Stimulated activated CD8-positive, alpha-beta memory T cell treated with anti-CD3 and anti-CD28 coated beads, Interleukin-4, amount 100 ng/mL, for 4 hours (primary cell): ENCODE measurements at regions not wholly inside any gene's neighbourhood (a gene's known extent, or its start where the extent isn't known, plus 50 kb on each side); places are given as distances from the start of the nearest gene placed in this dataset.

Experiments used
- DNase-seq, 2 donors: peaks; one replicate each; pipeline ENCODE4 v3.0.0-alpha.2; 2020; ENCODE audit warnings: low read depth in 2 of 2, low spot score in 1 of 2

GRCh38 chr12:111201495-111202236 is 167.2 kb downstream of the PHETA1 start:
- no peak for DNase-seq

GRCh38 chr12:111201036-111201435 is 167.9 kb downstream of the PHETA1 start:
- DNase-seq: no peak

- DNase-seq: no peak
These were observed 171.4 kb downstream of the PHETA1 start for GRCh38 chr12:111197376-111197944.

- no peak for DNase-seq
These were observed 172.4 kb downstream of the PHETA1 start for GRCh38 chr12:111196532-111196931.

GRCh38 chr12:111195316-111195715 is 173.6 kb downstream of the PHETA1 start:
- no peak for DNase-seq

GRCh38 chr12:111194703-111195051 is 174.2 kb downstream of the PHETA1 start:
- DNase-seq: no peak

GRCh38 chr12:111193977-111194702 is 174.8 kb downstream of the PHETA1 start:
- DNase-seq: no peak

- no peak for DNase-seq
These were observed 175.4 kb downstream of the PHETA1 start for GRCh38 chr12:111193496-111193895.

- DNase-seq: no peak
These were observed 175.8 kb downstream of the PHETA1 start for GRCh38 chr12:111193067-111193466.

GRCh38 chr12:111192647-111193046 is 176.2 kb downstream of the PHETA1 start:
- no peak for DNase-seq

GRCh38 chr12:111190741-111191526 is 178.0 kb downstream of the PHETA1 start:
- DNase-seq: no peak

GRCh38 chr12:111189792-111190191 is 179.1 kb downstream of the PHETA1 start:
- DNase-seq: no peak

- DNase-seq: no peak
These were observed 180.5 kb downstream of the PHETA1 start for GRCh38 chr12:111188436-111188835.

GRCh38 chr12:111186347-111186746 is 182.5 kb downstream of the PHETA1 start:
- no peak for DNase-seq

GRCh38 chr12:111185889-111186227 is 183.0 kb downstream of the PHETA1 start:
- no peak for DNase-seq

GRCh38 chr12:111185206-111185888 is 183.5 kb downstream of the PHETA1 start:
- DNase-seq: no peak

GRCh38 chr12:111184161-111184560 is 184.7 kb downstream of the PHETA1 start:
- no peak for DNase-seq

- DNase-seq: no peak
These were observed 185.8 kb downstream of the PHETA1 start for GRCh38 chr12:111183094-111183493.

GRCh38 chr12:111182382-111182781 is 186.5 kb downstream of the PHETA1 start:
- no peak for DNase-seq

GRCh38 chr12:111181143-111181726 is 187.7 kb downstream of the PHETA1 start:
- no peak for DNase-seq
